B cell (primary cell): ENCODE measurements at regions not wholly inside any gene's neighbourhood (a gene's known extent, or its start where the extent isn't known, plus 50 kb on each side); places are given as distances from the start of the nearest gene placed in this dataset.

Source experiments
- EZH2 ChIP-seq: IDR thresholded peaks from 2 replicates; pipeline ENCODE4 v1.6.1; 2012; ENCODE audit warnings: borderline replicate concordance, low read depth, mild to moderate bottlenecking, moderate library complexity, low read length; ENCODE audit not compliant: insufficient read depth, poor library complexity, severe bottlenecking
- TF ChIP-seq, protein P1 (sequence below): fragments of 200-600 bp; IDR thresholded peaks from one replicate; pipeline ENCODE4 v1.8.0; 2022; ENCODE audit warnings: antibody characterized with exemption, mild to moderate bottlenecking

DNA sequence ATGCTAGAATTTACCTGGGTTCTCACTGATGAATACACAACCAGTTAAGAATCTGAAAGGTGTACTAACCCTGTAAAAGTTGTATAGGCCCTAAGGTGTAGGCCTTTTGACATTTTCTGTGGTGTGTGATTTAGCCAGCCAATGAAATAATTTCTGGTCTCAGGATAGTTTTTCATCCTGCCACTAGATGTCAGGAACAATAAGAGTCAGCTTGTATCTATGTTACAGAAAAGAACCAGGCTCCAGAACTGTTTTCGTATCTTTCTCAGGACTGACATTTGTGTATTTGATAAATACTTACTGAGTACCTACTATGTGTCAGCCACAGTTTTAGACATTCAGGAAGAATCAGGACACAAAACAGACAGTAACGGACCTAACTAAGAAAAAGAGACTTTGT lies 673.6 kb upstream of the TENM3 start:
- TF ChIP-seq, protein P1, sequence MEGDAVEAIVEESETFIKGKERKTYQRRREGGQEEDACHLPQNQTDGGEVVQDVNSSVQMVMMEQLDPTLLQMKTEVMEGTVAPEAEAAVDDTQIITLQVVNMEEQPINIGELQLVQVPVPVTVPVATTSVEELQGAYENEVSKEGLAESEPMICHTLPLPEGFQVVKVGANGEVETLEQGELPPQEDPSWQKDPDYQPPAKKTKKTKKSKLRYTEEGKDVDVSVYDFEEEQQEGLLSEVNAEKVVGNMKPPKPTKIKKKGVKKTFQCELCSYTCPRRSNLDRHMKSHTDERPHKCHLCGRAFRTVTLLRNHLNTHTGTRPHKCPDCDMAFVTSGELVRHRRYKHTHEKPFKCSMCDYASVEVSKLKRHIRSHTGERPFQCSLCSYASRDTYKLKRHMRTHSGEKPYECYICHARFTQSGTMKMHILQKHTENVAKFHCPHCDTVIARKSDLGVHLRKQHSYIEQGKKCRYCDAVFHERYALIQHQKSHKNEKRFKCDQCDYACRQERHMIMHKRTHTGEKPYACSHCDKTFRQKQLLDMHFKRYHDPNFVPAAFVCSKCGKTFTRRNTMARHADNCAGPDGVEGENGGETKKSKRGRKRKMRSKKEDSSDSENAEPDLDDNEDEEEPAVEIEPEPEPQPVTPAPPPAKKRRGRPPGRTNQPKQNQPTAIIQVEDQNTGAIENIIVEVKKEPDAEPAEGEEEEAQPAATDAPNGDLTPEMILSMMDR = no peak
- TF ChIP-seq EZH2 = no peak
